K562 (cell line): ENCODE measurements at regions not wholly inside any gene's neighbourhood (a gene's known extent, or its start where the extent isn't known, plus 50 kb on each side); places are given as distances from the start of the nearest gene placed in this dataset.

ENCODE experiments used
- ATAC-seq: fragments of 200-7000 bp; cut with Tn5 transposase; 3 replicates; pipeline ENCODE4 v1.9.1; 2020; ENCODE audit warnings: moderate library complexity
- BruUV-seq: library from RNA; stranded (reverse); fragments of 400-500 nt; replicated peaks from 2 replicates; lab custom pipeline; 2021; lab: Mats Ljungman, UMichigan
- CTCF ChIA-PET: fragments of 300-600 bp; formaldehyde crosslinking; extraction: SDS; loops from one replicate; lab custom pipeline; 2021; ENCODE audit warnings: low intra/inter-chr PET ratio; lab: Yijun Ruan, JAX
- POLR2A ChIA-PET: fragments of 300-600, 350-650 bp; sonication (Branson Sonifier 250); formaldehyde crosslinking; extraction: SDS; loops from one replicate; lab custom pipeline; 2021; ENCODE audit warnings: antibody characterized with exemption, inconsistent platforms; lab: Yijun Ruan, JAX
- DNase-seq, 4 experiments: peaks; one replicate each; pipeline versions ENCODE4 v3.0.0 to v3.0.0-alpha.2; 2011 to 2018; ENCODE audit warnings: low spot score in 3 of 4, mixed read lengths in 3 of 4; ENCODE audit errors: extremely low read depth in 1 of 4
- FAIRE-seq: peaks from 2 replicates; lab custom pipeline; 2011; peaks lifted over from hg19 to GRCh38; lab: Jason Lieb, UNC
- H2AFZ ChIP-seq: 2 replicates; pipeline ENCODE4 v1.6.0; 2011; ENCODE audit warnings: low read depth, low read length, control low read depth, inconsistent platforms
- H3K27ac ChIP-seq: fragments of 200-600 bp; 3 replicates; pipeline ENCODE4 v1.8.0; 2011; ENCODE audit warnings: low read depth, mild to moderate bottlenecking, control low read depth, inconsistent platforms, low read length, moderate library complexity, mixed read lengths; ENCODE audit errors: extremely low read depth
- H3K27me3 ChIP-seq, 2 experiments: fragments of 300-600 bp in 1 of 2; 2 replicates in 1 of 2; 3 replicates in 1 of 2; pipeline versions ENCODE4 v1.6.0 to v1.8.0; 2011; ENCODE audit warnings: inconsistent platforms in 2 of 2, low read length in 2 of 2, mild to moderate bottlenecking in 1 of 2, mixed read lengths in 1 of 2, moderate library complexity in 1 of 2; ENCODE audit not compliant: control insufficient read depth in 2 of 2, insufficient read depth in 2 of 2
- H3K36me3 ChIP-seq: fragments of 300-600 bp; 3 replicates; pipeline ENCODE4 v1.8.0; 2011; ENCODE audit warnings: mild to moderate bottlenecking, low read length, inconsistent platforms; ENCODE audit not compliant: control insufficient read depth, insufficient read depth
- H3K4me1 ChIP-seq, 2 experiments: fragments of 200-600 bp in 1 of 2; replicated peaks in 1 of 2; 2 replicates in 1 of 2; 3 replicates in 1 of 2; pipeline versions ENCODE4 v1.5.1 to v1.8.0; 2011; ENCODE audit warnings: inconsistent platforms in 2 of 2, low read length in 2 of 2, mild to moderate bottlenecking in 1 of 2, mixed read lengths in 1 of 2, moderate library complexity in 1 of 2; ENCODE audit not compliant: control insufficient read depth in 2 of 2, insufficient read depth in 2 of 2
- H3K4me2 ChIP-seq: 2 replicates; pipeline ENCODE4 v1.6.1; 2011; ENCODE audit warnings: low read length, control low read depth, inconsistent platforms, mixed read lengths; ENCODE audit not compliant: insufficient read depth
- H3K4me3 ChIP-seq: fragments of 200-600 bp; sonication (generic), shearing (Covaris generic); 2 replicates; pipeline ENCODE4 v1.5.1; 2016; ENCODE audit warnings: control low read depth, inconsistent platforms
- H3K79me2 ChIP-seq: fragments of 200-600 bp; 3 replicates; pipeline ENCODE4 v1.8.0; 2011; ENCODE audit warnings: low read length, inconsistent platforms; ENCODE audit not compliant: control insufficient read depth, insufficient read depth
- H3K9ac ChIP-seq, 2 experiments: 2 replicates each; pipeline versions ENCODE4 v1.6.0 to v1.6.1; 2011; ENCODE audit warnings: low read depth in 2 of 2, low read length in 2 of 2, control low read depth in 1 of 2, inconsistent platforms in 1 of 2, mild to moderate bottlenecking in 1 of 2, mixed read lengths in 1 of 2; ENCODE audit not compliant: insufficient read depth in 1 of 2
- H3K9me1 ChIP-seq: one replicate; pipeline ENCODE4 v1.6.0; 2011; ENCODE audit warnings: inconsistent platforms, mild to moderate bottlenecking, low read length, moderate library complexity; ENCODE audit not compliant: control insufficient read depth, insufficient read depth
- H3K9me3 ChIP-seq: replicated peaks from 2 replicates; pipeline ENCODE4 v1.5.1; 2011; ENCODE audit warnings: low read depth, low read length, inconsistent platforms; ENCODE audit not compliant: control insufficient read depth, insufficient read depth
- H4K20me1 ChIP-seq: replicated peaks from 2 replicates; pipeline ENCODE4 v1.6.1; 2011; ENCODE audit warnings: low read length, inconsistent platforms, mixed read lengths; ENCODE audit not compliant: control insufficient read depth, insufficient read depth
- CREB3 ChIP-seq: fragments of 450-650 bp; conservative IDR thresholded peaks from 2 replicates; pipeline ENCODE4 v1.6.1; 2016; ENCODE audit warnings: missing genetic modification characterization, low read depth, mild to moderate bottlenecking, missing compliant biosample characterization, moderate library complexity
- CREM ChIP-seq: IDR thresholded peaks from 2 replicates; pipeline ENCODE4 v1.6.1; 2014; ENCODE audit warnings: antibody characterized with exemption, low read depth
- CTCF ChIP-seq, 3 experiments: IDR thresholded peaks in 2 of 3; conservative IDR thresholded peaks in 1 of 3; 2 replicates each; pipeline ENCODE4 v1.5.1; 2011 to 2012; ENCODE audit warnings: low read length in 3 of 3, mild to moderate bottlenecking in 3 of 3, control low read depth in 2 of 3, improper control_type of control experiment in 1 of 3, inconsistent platforms in 1 of 3, low read depth in 1 of 3, mixed read lengths in 1 of 3, moderate library complexity in 1 of 3; ENCODE audit not compliant: insufficient read depth in 2 of 3
- DPF2 ChIP-seq: fragments of 450-650 bp; IDR thresholded peaks from 2 replicates; pipeline ENCODE4 v1.6.1; 2016
- ELK3 ChIP-seq: fragments of 450-650 bp; formaldehyde crosslinking; IDR thresholded peaks from 2 replicates; pipeline ENCODE4 v1.4.0; 2020; ENCODE audit warnings: mild to moderate bottlenecking
- FOXJ2 ChIP-seq: fragments of 200-800 bp; sonication (Bioruptor generic); IDR thresholded peaks from 2 replicates; pipeline ENCODE4 v1.6.1; 2016; ENCODE audit warnings: missing genetic modification characterization, missing compliant biosample characterization
- FOXK2 ChIP-seq, 2 experiments: fragments of 450-650 bp; IDR thresholded peaks in 1 of 2; conservative IDR thresholded peaks in 1 of 2; 2 replicates each; pipeline ENCODE4 v1.6.1; 2016; ENCODE audit warnings: low read depth in 2 of 2, mild to moderate bottlenecking in 1 of 2
- HNRNPK ChIP-seq: fragments of 200-400 bp; formaldehyde crosslinking; IDR thresholded peaks from one replicate; pipeline ENCODE4 v1.6.1; 2018; ENCODE audit warnings: mild to moderate bottlenecking, low read depth, low read length; ENCODE audit not compliant: poor library complexity, severe bottlenecking
- NONO ChIP-seq, 2 experiments: fragments of 200-400 bp in 1 of 2; fragments of 450-650 bp in 1 of 2; formaldehyde crosslinking in 1 of 2; IDR thresholded peaks; 2 replicates each; pipeline ENCODE4 v1.6.1; 2017; ENCODE audit warnings: low read depth in 2 of 2, mild to moderate bottlenecking in 2 of 2, moderate library complexity in 2 of 2, low read length in 1 of 2
- NR2C1 ChIP-seq, 2 experiments: fragments of 450-650 bp; IDR thresholded peaks; 2 replicates each; pipeline ENCODE4 v1.6.1; 2017; ENCODE audit warnings: mild to moderate bottlenecking in 2 of 2, antibody characterized with exemption in 1 of 2, inconsistent platforms in 1 of 2, missing compliant biosample characterization in 1 of 2, missing genetic modification characterization in 1 of 2
- PHB ChIP-seq: fragments of 250-450 bp; sonication (Bioruptor Pico); IDR thresholded peaks from 2 replicates; pipeline ENCODE4 v1.5.0; 2021
- PTBP1 ChIP-seq: fragments of 200-400 bp; formaldehyde crosslinking; IDR thresholded peaks from 2 replicates; pipeline ENCODE4 v1.6.1; 2017; ENCODE audit warnings: low read depth, low read length
- RAD21 ChIP-seq, 2 experiments: fragments of 250-450 bp in 1 of 2; fragments of 450-650 bp in 1 of 2; sonication (Bioruptor Pico) in 1 of 2; formaldehyde crosslinking in 1 of 2; IDR thresholded peaks in 1 of 2; conservative IDR thresholded peaks in 1 of 2; 2 replicates each; pipeline versions ENCODE4 v1.4.0 to v1.8.0; 2020 to 2022; ENCODE audit warnings: mild to moderate bottlenecking in 2 of 2, moderate library complexity in 1 of 2
- SMARCA4 ChIP-seq: fragments of 450-650 bp; IDR thresholded peaks from 2 replicates; pipeline ENCODE4 v1.6.1; 2016
- TRIM28 ChIP-seq: fragments of 450-650 bp; IDR thresholded peaks from 2 replicates; pipeline ENCODE4 v1.6.1; 2017
- ZBTB8A ChIP-seq: fragments of 450-650 bp; IDR thresholded peaks from 2 replicates; pipeline ENCODE4 v1.6.1; 2018; ENCODE audit warnings: mild to moderate bottlenecking, moderate library complexity; ENCODE audit not compliant: partially characterized antibody
- ZFPM2 ChIP-seq: fragments of 250-450 bp; sonication (Bioruptor Pico); IDR thresholded peaks from 2 replicates; pipeline ENCODE4 v1.5.1; 2022; ENCODE audit warnings: mild to moderate bottlenecking
- ZNF140 ChIP-seq: fragments of 250-450 bp; sonication (Bioruptor Pico); IDR thresholded peaks from 2 replicates; pipeline ENCODE4 v1.8.0; 2021; ENCODE audit warnings: moderate library complexity, mild to moderate bottlenecking, inconsistent platforms
- ZNF551 ChIP-seq: fragments of 250-450 bp; sonication (Bioruptor Pico); IDR thresholded peaks from 2 replicates; pipeline ENCODE4 v1.5.0; 2021; ENCODE audit warnings: mild to moderate bottlenecking, moderate library complexity
- ZNF561 ChIP-seq: fragments of 450-650 bp; formaldehyde crosslinking; conservative IDR thresholded peaks from 2 replicates; pipeline ENCODE4 v1.4.0; 2020; ENCODE audit warnings: mild to moderate bottlenecking, moderate library complexity
- WGBS: fragments of 100-300 bp; shearing (Covaris generic); methylation state at CpG from one replicate; pipeline ENCODE4 v1.1.6; 2016; ENCODE audit warnings: low coverage, mixed read lengths; ENCODE audit not compliant: insufficient coverage; ENCODE audit errors: missing lambda C conversion rate; 5-methylcytosine and 5-hydroxymethylcytosine counted together
- in situ Hi-C: fragments of 300-500 bp; cut with MboI; formaldehyde crosslinking; loops from 4 replicates; pipeline ENCODE4 v1.15.0; 2018; ENCODE audit warnings: inconsistent platforms, mixed read lengths
- intact Hi-C: fragments of 100-400 bp; cut with micrococcal nuclease; formaldehyde crosslinking; loops from 2 replicates; pipeline ENCODE4 v1.14.2; 2022

- no peak overlapping the region for H3K9ac ChIP-seq
- H4K20me1 ChIP-seq, result no peaks in the 10 kb centered on the region
- H3K9me1 ChIP-seq, result no peaks in the 10 kb centered on the region
- FAIRE-seq (no peak), ATAC-seq (peak; percentile 92), DNase-seq (peak in 2 of 4 experiments; percentile 8 to 47)
- no peaks in the 10 kb centered on the region for H3K4me1 ChIP-seq
- WGBS, result 0% methylated on average over 5 of the region's 5 CpGs
- H3K27ac ChIP-seq, result no peak overlapping the region
- no peak overlapping the region for H3K4me2 ChIP-seq
- BruUV-seq, result no TSS peak
- no peaks in the 10 kb centered on the region for H3K9me3 ChIP-seq
- H3K4me3 ChIP-seq, result no peak overlapping the region
- ChIA-PET POLR2A (interaction anchor here (1.0 kb wide), 1 partner anchor 1041 kb away, joined by 3 read pairs; no protein-coding TSS in a partner anchor), CTCF (no interaction called here)
- no peaks in the 10 kb centered on the region for H3K79me2 ChIP-seq
- no peaks in the 10 kb centered on the region for H3K27me3 ChIP-seq
- intact Hi-C loops (no loop called here), in situ Hi-C loops (no loop called here)
- no peaks in the 10 kb centered on the region for H3K36me3 ChIP-seq
- no peak overlapping the region for H2AFZ ChIP-seq
- TF ChIP-seq ZNF561 (CRISPR knock-in tag) (no peak), ZBTB8A (no peak), TRIM28 (no peak), SMARCA4 (peak; percentile 45; the same call in 1 of the 2 replicates), PHB (CRISPR knock-in tag) (no peak), ELK3 (CRISPR knock-in tag) (no peak), CREB3 (tag) (no peak), DPF2 (no peak), ZNF140 (CRISPR knock-in tag) (no peak), HNRNPK (no peak), NONO (IDR thresholded peaks at IDR 0.05; ENCODE audit: low read depth in 2 of 2, low read length in 1 of 2) (no peak), CTCF (IDR thresholded peaks at IDR 0.05 in 2 of 3, conservative IDR thresholded peaks at IDR 0.05 in 1 of 3; ENCODE audit: insufficient read depth in 2 of 3, low read depth in 1 of 3, low read length in 3 of 3) (peak; percentile 40 to 74 (median 50); a peak in 5 of 6 replicates), PTBP1 (no peak), NR2C1 (IDR thresholded peaks at IDR 0.05) (no peak), NR2C1 (tag; IDR thresholded peaks at IDR 0.05) (no peak), RAD21 (CRISPR knock-in tag; conservative IDR thresholded peaks at IDR 0.05 in 1 of 2, IDR thresholded peaks at IDR 0.05 in 1 of 2) (peak in 1 of 2 experiments; percentile 60; a peak in 3 of 4 replicates), FOXJ2 (no peak), FOXK2 (conservative IDR thresholded peaks at IDR 0.05 in 1 of 2, IDR thresholded peaks at IDR 0.05 in 1 of 2; ENCODE audit: low read depth in 2 of 2) (no peak), ZNF551 (CRISPR knock-in tag) (no peak), ZFPM2 (CRISPR knock-in tag) (no peak), CREM (0 out of 2 replicates have a peak, but pooled peaks have one; percentile 10)
These were observed 815.5 kb downstream of the KCNJ18 start for GRCh38 chr17:22507823-22508222.
